Caco-2 (cell line): ENCODE measurements at regions not wholly inside any gene's neighbourhood (a gene's known extent, or its start where the extent isn't known, plus 50 kb on each side); places are given as distances from the start of the nearest gene placed in this dataset.

Experiments used
- BruUV-seq: library from RNA; stranded (reverse); fragments of 400-500 nt; replicated peaks from 2 replicates; lab custom pipeline; 2021; lab: Mats Ljungman, UMichigan
- CTCF ChIA-PET: fragments of 300-600 bp; sonication (Branson Sonifier 250); formaldehyde crosslinking; loops from one replicate; lab custom pipeline; 2022; ENCODE audit warnings: antibody characterized with exemption; lab: Charles Lee
- POLR2A ChIA-PET: fragments of 300-600 bp; sonication (Branson Sonifier 250); formaldehyde crosslinking; loops from one replicate; lab custom pipeline; 2022; ENCODE audit warnings: antibody characterized with exemption; lab: Charles Lee
- DNase-seq, 2 experiments: peaks; one replicate each; pipeline versions ENCODE4 v3.0.0 to v3.0.0-alpha.2; 2020 to 2022
- H3K27me3 ChIP-seq: replicated peaks from 2 replicates; pipeline ENCODE4 v1.6.0; 2011; ENCODE audit warnings: low read length; ENCODE audit not compliant: control insufficient read depth, insufficient read depth
- H3K36me3 ChIP-seq: 2 replicates; pipeline ENCODE4 v1.5.1; 2011; ENCODE audit warnings: low read length; ENCODE audit not compliant: control insufficient read depth, insufficient read depth
- H3K4me1 ChIP-seq: fragments of 250-450 bp; sonication (Bioruptor Pico); 2 replicates; pipeline ENCODE4 v1.5.1; 2020; ENCODE audit warnings: mild to moderate bottlenecking
- H3K4me3 ChIP-seq: 2 replicates; pipeline ENCODE4 v1.5.1; 2011; ENCODE audit warnings: low read depth, mild to moderate bottlenecking, control low read depth, low read length
- H3K9me3 ChIP-seq: fragments of 250-450 bp; sonication (Bioruptor Pico); 2 replicates; pipeline ENCODE4 v1.5.1; 2020; ENCODE audit warnings: mild to moderate bottlenecking, moderate library complexity
- H3K27ac Mint-ChIP-seq: one replicate; pipeline ENCODE4 v1.8.0; 2022; ENCODE audit warnings: mixed read lengths; ENCODE audit not compliant: unreplicated experiment
- H3K27me3 Mint-ChIP-seq: one replicate; pipeline ENCODE4 v1.8.0; 2022; ENCODE audit warnings: mixed read lengths; ENCODE audit not compliant: insufficient read depth, unreplicated experiment
- H3K36me3 Mint-ChIP-seq: one replicate; pipeline ENCODE4 v1.8.0; 2022; ENCODE audit warnings: mild to moderate bottlenecking, mixed read lengths; ENCODE audit not compliant: insufficient read depth, unreplicated experiment
- H3K4me1 Mint-ChIP-seq: one replicate; pipeline ENCODE4 v1.8.0; 2022; ENCODE audit warnings: low read depth, mixed read lengths; ENCODE audit not compliant: unreplicated experiment
- H3K4me3 Mint-ChIP-seq: one replicate; pipeline ENCODE4 v1.8.0; 2022; ENCODE audit warnings: mild to moderate bottlenecking, moderate library complexity, mixed read lengths; ENCODE audit not compliant: unreplicated experiment
- H3K9me3 Mint-ChIP-seq: one replicate; pipeline ENCODE4 v1.8.0; 2022; ENCODE audit warnings: mixed read lengths; ENCODE audit not compliant: unreplicated experiment
- CTCF ChIP-seq, 2 experiments: fragments of 200-600 bp in 1 of 2; IDR thresholded peaks; 1 replicate in 1 of 2; 2 replicates in 1 of 2; pipeline versions ENCODE4 v1.5.1 to v1.8.0; 2011 to 2022; ENCODE audit warnings: antibody characterized with exemption in 1 of 2, control low read depth in 1 of 2, inconsistent platforms in 1 of 2, low read depth in 1 of 2, low read length in 1 of 2, mild to moderate bottlenecking in 1 of 2, moderate library complexity in 1 of 2; ENCODE audit not compliant: insufficient read depth in 1 of 2, severe bottlenecking in 1 of 2, unreplicated experiment in 1 of 2
- intact Hi-C: fragments of 100-400 bp; cut with micrococcal nuclease; formaldehyde crosslinking; loops from one replicate; pipeline ENCODE4 v1.10.0; 2022; ENCODE audit not compliant: unreplicated experiment

GRCh38 chr1:55882931-55883330 lies 667.8 kb upstream of the USP24 start:
- H3K9me3 Mint-ChIP-seq: no peaks in the 10 kb centered on the region
- no peaks in the 10 kb centered on the region for H3K36me3 Mint-ChIP-seq
- Histone ChIP-seq H3K36me3 (no peaks in the 10 kb centered on the region), H3K4me3 (no peak overlapping the region), H3K27me3 (no peaks in the 10 kb centered on the region), H3K4me1 (no peaks in the 10 kb centered on the region), H3K9me3 (no peaks in the 10 kb centered on the region)
- no peak overlapping the region for H3K27ac Mint-ChIP-seq
- no peaks in the 10 kb centered on the region for H3K27me3 Mint-ChIP-seq
- BruUV-seq: no TSS peak
- DNase-seq: no peak
- POLR2A ChIA-PET: no interaction called here
- CTCF ChIA-PET: no interaction called here
- no peak overlapping the region for H3K4me3 Mint-ChIP-seq
- intact Hi-C loops: no loop called here
- TF ChIP-seq CTCF (IDR thresholded peaks at IDR 0.05; ENCODE audit: insufficient read depth in 1 of 2, low read depth in 1 of 2, low read length in 1 of 2, severe bottlenecking in 1 of 2, unreplicated experiment in 1 of 2): no peak
- H3K4me1 Mint-ChIP-seq: no peaks in the 10 kb centered on the region

- Histone ChIP-seq H3K4me1 (no peaks in the 10 kb centered on the region), H3K27me3 (no peaks in the 10 kb centered on the region), H3K9me3 (no peaks in the 10 kb centered on the region), H3K36me3 (no peaks in the 10 kb centered on the region), H3K4me3 (no peak overlapping the region)
- no peak for DNase-seq
- CTCF ChIA-PET: no interaction called here
- Mint-ChIP-seq H3K4me1 (no peaks in the 10 kb centered on the region), H3K9me3 (no peaks in the 10 kb centered on the region), H3K36me3 (no peaks in the 10 kb centered on the region), H3K27ac (no peak overlapping the region), H3K4me3 (no peak overlapping the region), H3K27me3 (no peaks in the 10 kb centered on the region)
- POLR2A ChIA-PET: no interaction called here
- BruUV-seq: no TSS peak
- no peak for TF ChIP-seq CTCF (IDR thresholded peaks at IDR 0.05; ENCODE audit: insufficient read depth in 1 of 2, low read depth in 1 of 2, low read length in 1 of 2, severe bottlenecking in 1 of 2, unreplicated experiment in 1 of 2)
- intact Hi-C loops: no loop called here
These were observed 664.2 kb upstream of the USP24 start for GRCh38 chr1:55879346-55879745.

- ChIA-PET CTCF (no interaction called here), POLR2A (no interaction called here)
- TF ChIP-seq CTCF (IDR thresholded peaks at IDR 0.05; ENCODE audit: insufficient read depth in 1 of 2, low read depth in 1 of 2, low read length in 1 of 2, severe bottlenecking in 1 of 2, unreplicated experiment in 1 of 2): no peak
- H3K4me1 Mint-ChIP-seq: no peaks in the 10 kb centered on the region
- no peak overlapping the region for H3K27ac Mint-ChIP-seq
- H3K27me3 ChIP-seq: no peaks in the 10 kb centered on the region
- H3K9me3 Mint-ChIP-seq: no peaks in the 10 kb centered on the region
- no peak for DNase-seq
- no peaks in the 10 kb centered on the region for H3K9me3 ChIP-seq
- no peaks in the 10 kb centered on the region for H3K27me3 Mint-ChIP-seq
- no peaks in the 10 kb centered on the region for H3K4me1 ChIP-seq
- no peak overlapping the region for H3K4me3 Mint-ChIP-seq
- no peak overlapping the region for H3K4me3 ChIP-seq
- intact Hi-C loops: no loop called here
- H3K36me3 ChIP-seq: no peaks in the 10 kb centered on the region
- no peaks in the 10 kb centered on the region for H3K36me3 Mint-ChIP-seq
- BruUV-seq: no TSS peak
These were observed 662.5 kb upstream of the USP24 start for GRCh38 chr1:55877437-55878232.
